PFSK-1 (cell line): ENCODE measurements at regions not wholly inside any gene's neighbourhood (a gene's known extent, or its start where the extent isn't known, plus 50 kb on each side); places are given as distances from the start of the nearest gene placed in this dataset.

Experiments
- FOXP2 ChIP-seq: optimal IDR thresholded peaks from 2 replicates; pipeline ENCODE3; 2011; ENCODE audit warnings: borderline replicate concordance, control low read depth, inconsistent platforms; ENCODE audit not compliant: insufficient read depth; ENCODE audit errors: extremely low read length, extremely low read depth
- POLR2AphosphoS5 ChIP-seq: IDR thresholded peaks from 2 replicates; pipeline ENCODE4 v1.6.1; 2012; ENCODE audit warnings: low read depth, mild to moderate bottlenecking, control low read depth, low read length, moderate library complexity
- SIN3A ChIP-seq: IDR thresholded peaks from 2 replicates; pipeline ENCODE4 v1.6.1; 2012; ENCODE audit warnings: mild to moderate bottlenecking, low read length, moderate library complexity, borderline replicate concordance; ENCODE audit not compliant: insufficient read depth
- TAF1 ChIP-seq: IDR thresholded peaks from 2 replicates; pipeline ENCODE4 v1.6.1; 2012; ENCODE audit warnings: low read length, control low read depth, borderline replicate concordance; ENCODE audit not compliant: insufficient read depth
- TF ChIP-seq, protein P1 (sequence below), 2 experiments: IDR thresholded peaks; 2 replicates each; pipeline versions ENCODE4 v1.6.1 to v1.8.0; 2011 to 2012; ENCODE audit warnings: low read depth in 2 of 2, low read length in 2 of 2, control low read depth in 1 of 2, inconsistent platforms in 1 of 2, mild to moderate bottlenecking in 1 of 2, moderate library complexity in 1 of 2; ENCODE audit not compliant: insufficient read depth in 1 of 2

DNA sequence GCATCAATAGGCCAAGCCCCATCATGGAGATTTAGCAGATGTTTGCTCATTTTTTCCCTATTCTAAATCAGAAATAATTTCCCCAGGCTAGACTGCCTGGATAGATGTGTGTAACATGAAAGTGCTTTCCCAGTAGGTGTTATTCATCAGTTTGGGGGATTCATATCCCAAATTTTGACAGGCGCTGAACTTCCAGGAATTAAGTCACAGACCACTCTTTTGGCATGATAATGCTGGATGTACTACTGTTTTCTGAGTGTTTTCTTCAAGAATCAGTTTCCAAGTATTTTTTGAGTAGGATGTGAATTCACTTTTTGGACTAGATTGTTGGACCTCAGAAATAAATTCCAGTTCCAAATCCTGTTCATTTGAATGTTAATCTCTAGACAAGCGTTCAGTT, 637.4 kb downstream of the REEP3 start:
- TF ChIP-seq FOXP2 (no peak), POLR2AphosphoS5 (no peak), TAF1 (no peak), SIN3A (no peak)
- TF ChIP-seq, protein P1, sequence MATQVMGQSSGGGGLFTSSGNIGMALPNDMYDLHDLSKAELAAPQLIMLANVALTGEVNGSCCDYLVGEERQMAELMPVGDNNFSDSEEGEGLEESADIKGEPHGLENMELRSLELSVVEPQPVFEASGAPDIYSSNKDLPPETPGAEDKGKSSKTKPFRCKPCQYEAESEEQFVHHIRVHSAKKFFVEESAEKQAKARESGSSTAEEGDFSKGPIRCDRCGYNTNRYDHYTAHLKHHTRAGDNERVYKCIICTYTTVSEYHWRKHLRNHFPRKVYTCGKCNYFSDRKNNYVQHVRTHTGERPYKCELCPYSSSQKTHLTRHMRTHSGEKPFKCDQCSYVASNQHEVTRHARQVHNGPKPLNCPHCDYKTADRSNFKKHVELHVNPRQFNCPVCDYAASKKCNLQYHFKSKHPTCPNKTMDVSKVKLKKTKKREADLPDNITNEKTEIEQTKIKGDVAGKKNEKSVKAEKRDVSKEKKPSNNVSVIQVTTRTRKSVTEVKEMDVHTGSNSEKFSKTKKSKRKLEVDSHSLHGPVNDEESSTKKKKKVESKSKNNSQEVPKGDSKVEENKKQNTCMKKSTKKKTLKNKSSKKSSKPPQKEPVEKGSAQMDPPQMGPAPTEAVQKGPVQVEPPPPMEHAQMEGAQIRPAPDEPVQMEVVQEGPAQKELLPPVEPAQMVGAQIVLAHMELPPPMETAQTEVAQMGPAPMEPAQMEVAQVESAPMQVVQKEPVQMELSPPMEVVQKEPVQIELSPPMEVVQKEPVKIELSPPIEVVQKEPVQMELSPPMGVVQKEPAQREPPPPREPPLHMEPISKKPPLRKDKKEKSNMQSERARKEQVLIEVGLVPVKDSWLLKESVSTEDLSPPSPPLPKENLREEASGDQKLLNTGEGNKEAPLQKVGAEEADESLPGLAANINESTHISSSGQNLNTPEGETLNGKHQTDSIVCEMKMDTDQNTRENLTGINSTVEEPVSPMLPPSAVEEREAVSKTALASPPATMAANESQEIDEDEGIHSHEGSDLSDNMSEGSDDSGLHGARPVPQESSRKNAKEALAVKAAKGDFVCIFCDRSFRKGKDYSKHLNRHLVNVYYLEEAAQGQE (IDR thresholded peaks at IDR 0.05; ENCODE audit: insufficient read depth in 1 of 2, low read depth in 2 of 2, low read length in 2 of 2) = no peak

DNA sequence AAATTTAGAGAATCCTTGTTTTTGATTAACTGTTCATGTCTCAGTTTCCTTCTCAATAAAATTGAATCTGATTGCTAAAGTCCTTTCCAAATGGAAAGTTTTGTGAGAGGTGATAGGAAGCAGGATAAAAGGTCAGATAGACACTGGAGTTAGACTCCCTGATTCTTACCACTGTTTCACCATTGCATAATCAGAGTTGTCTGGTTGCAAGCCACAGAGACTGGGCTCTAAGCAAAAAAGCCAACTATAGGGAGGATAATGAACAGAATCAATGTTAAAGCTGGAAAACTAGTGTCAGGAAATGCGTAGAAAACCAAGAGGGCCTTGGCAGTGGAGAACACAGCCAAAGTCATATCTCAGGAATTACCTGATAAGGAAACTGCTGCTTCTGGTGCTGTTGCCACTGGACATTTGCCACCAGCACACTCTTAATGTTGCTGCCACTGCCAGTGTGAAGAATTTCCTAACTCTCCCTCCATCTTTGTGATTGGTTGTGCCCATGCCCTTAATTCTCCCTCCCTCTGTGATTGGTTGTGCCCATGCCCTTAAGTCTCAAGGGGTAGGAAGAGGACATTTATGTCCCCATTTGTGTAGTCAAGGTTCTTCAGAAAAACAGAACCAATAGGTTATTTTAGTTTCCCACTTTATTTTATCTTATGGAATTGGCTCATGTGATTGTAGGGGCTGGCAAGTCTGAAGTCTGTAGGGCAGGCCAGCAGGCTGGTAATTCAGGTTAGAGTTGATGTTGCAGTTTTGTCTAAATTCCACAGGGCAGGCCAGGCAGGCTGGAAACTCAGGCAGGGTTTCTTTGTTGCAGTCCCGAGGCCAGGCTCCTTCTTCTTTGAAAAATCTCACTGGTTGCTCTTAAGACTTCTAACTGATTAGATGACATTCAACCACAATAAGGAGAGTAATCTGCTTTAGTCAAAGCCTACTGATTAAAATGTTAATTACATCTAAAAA, 639.0 kb downstream of the REEP3 start:
- no peak for TF ChIP-seq SIN3A
- TF ChIP-seq, protein P1 (IDR thresholded peaks at IDR 0.05; ENCODE audit: insufficient read depth in 1 of 2, low read depth in 2 of 2, low read length in 2 of 2) = no peak
- no peak for TF ChIP-seq FOXP2
- no peak for TF ChIP-seq POLR2AphosphoS5
- TF ChIP-seq TAF1 = no peak

DNA sequence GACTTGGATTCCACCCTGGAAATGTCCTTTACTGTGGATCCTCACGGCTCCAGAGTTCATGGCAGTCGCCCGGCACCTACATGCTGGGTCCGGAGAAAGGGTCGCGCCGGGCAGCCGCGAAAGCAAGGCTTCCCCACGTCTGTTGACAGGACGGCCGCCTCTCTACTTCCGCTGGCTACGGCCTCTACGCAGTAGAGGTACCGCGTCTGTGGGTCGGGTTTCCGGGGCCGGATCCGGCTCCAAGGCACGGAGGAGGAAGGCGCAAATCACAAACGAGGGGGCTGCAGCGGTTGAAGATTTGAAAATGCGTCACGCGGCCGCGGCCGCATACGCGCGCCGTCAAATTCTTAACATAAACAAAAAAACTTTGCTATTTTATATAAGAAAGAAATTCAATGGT, 649.6 kb downstream of the REEP3 start:
- TF ChIP-seq SIN3A (no peak), TAF1 (no peak), FOXP2 (no peak), POLR2AphosphoS5 (no peak)
- TF ChIP-seq, protein P1 (IDR thresholded peaks at IDR 0.05; ENCODE audit: insufficient read depth in 1 of 2, low read depth in 2 of 2, low read length in 2 of 2) = no peak

DNA sequence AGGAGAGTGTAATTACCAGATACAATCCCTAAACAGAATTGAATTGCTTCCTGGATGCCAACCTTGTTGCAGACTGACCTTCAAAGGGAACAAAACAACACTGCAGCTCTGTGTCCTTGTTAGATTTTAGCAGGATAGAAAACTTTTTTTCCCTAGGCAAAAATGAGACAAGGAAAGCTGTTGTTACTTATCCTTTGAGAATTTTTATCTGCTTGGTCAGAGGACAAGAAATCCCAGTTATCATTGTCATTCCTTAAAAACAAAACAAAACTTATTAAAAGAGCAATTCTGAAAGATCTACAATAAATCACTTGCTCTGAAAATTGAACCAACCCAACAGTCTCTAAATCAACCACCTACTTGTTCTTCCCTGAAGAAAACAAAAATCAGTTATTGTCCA, 652.6 kb downstream of the REEP3 start:
- no peak for TF ChIP-seq POLR2AphosphoS5
- no peak for TF ChIP-seq TAF1
- TF ChIP-seq, protein P1 (IDR thresholded peaks at IDR 0.05; ENCODE audit: insufficient read depth in 1 of 2, low read depth in 2 of 2, low read length in 2 of 2) = no peak
- no peak for TF ChIP-seq SIN3A
- no peak for TF ChIP-seq FOXP2
